ENCODE measurements at regions not wholly inside any gene's neighbourhood (a gene's known extent, or its start where the extent isn't known, plus 50 kb on each side); places are given as distances from the start of the nearest gene placed in this dataset.

- TF ChIP-seq TSHZ2 (CRISPR knock-in tag; IDR thresholded peaks at IDR 0.05) (no peak), ZFP30 (CRISPR knock-in tag; IDR thresholded peaks at IDR 0.05) (no peak), ZFP3 (CRISPR knock-in tag; IDR thresholded peaks at IDR 0.05) (no peak), ESRRG (CRISPR knock-in tag; IDR thresholded peaks at IDR 0.05) (no peak), RARB (CRISPR knock-in tag; IDR thresholded peaks at IDR 0.05) (no peak), BACH2 (CRISPR knock-in tag; IDR thresholded peaks at IDR 0.05; ENCODE audit: borderline replicate concordance) (no peak), ZC3H10 (CRISPR knock-in tag; IDR thresholded peaks at IDR 0.05) (no peak), GLIS3 (CRISPR knock-in tag; IDR thresholded peaks at IDR 0.05) (no peak), PATZ1 (CRISPR knock-in tag; IDR thresholded peaks at IDR 0.05; ENCODE audit: borderline replicate concordance) (no peak), TCF4 (CRISPR knock-in tag; IDR thresholded peaks at IDR 0.05; ENCODE audit: borderline replicate concordance) (no peak), ZNF565 (CRISPR knock-in tag; conservative IDR thresholded peaks at IDR 0.05; ENCODE audit: low read depth) (no peak), PPARA (CRISPR knock-in tag; IDR thresholded peaks at IDR 0.05; ENCODE audit: borderline replicate concordance) (no peak), ISL1 (CRISPR knock-in tag; IDR thresholded peaks at IDR 0.05) (no peak), OSR1 (CRISPR knock-in tag; IDR thresholded peaks at IDR 0.05) (no peak), CSDC2 (CRISPR knock-in tag; IDR thresholded peaks at IDR 0.05) (no peak), POU6F1 (CRISPR knock-in tag; IDR thresholded peaks at IDR 0.05; ENCODE audit: borderline replicate concordance, low read depth) (no peak), SNAI2 (CRISPR knock-in tag; IDR thresholded peaks at IDR 0.05) (no peak), ARNTL (CRISPR knock-in tag; IDR thresholded peaks at IDR 0.05; ENCODE audit: borderline replicate concordance, low read depth) (no peak)
- TF ChIP-seq, protein P1, sequence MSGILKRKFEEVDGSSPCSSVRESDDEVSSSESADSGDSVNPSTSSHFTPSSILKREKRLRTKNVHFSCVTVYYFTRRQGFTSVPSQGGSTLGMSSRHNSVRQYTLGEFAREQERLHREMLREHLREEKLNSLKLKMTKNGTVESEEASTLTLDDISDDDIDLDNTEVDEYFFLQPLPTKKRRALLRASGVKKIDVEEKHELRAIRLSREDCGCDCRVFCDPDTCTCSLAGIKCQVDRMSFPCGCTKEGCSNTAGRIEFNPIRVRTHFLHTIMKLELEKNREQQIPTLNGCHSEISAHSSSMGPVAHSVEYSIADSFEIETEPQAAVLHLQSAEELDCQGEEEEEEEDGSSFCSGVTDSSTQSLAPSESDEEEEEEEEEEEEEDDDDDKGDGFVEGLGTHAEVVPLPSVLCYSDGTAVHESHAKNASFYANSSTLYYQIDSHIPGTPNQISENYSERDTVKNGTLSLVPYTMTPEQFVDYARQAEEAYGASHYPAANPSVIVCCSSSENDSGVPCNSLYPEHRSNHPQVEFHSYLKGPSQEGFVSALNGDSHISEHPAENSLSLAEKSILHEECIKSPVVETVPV (CRISPR knock-in tag; IDR thresholded peaks at IDR 0.05): no peak
These were observed 258.8 kb downstream of the MIAT start for GRCh38 chr22:26916236-26916635.

DNA sequence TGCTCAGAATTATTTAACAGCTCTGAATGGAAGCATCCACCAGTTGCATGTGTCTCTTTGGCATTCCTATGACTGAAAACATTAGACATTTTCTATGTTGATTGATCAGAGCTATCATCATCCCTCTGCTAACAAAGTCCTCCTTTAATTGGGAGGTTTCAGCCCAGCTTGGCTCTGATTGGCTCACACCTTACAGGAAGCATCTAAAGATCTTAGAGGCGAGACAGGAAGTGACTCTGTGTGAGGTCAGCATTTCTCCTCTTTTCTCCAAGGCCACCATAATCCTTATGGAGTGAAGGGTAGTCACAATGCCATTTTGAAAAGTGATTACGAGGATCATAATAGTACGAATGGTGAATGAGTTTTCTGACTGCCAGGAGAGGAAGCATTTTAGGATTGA is 260.8 kb downstream of the MIAT start:
- TF ChIP-seq ARNTL (CRISPR knock-in tag; IDR thresholded peaks at IDR 0.05; ENCODE audit: borderline replicate concordance, low read depth): no peak
- no peak for ATAC-seq

More at GRCh38 chr22:26916236-26916635, 258.8 kb downstream of the MIAT start:
- ATAC-seq: no peak

- ATAC-seq: no peak
- TF ChIP-seq BACH2 (CRISPR knock-in tag; IDR thresholded peaks at IDR 0.05; ENCODE audit: borderline replicate concordance) (no peak), ISL1 (CRISPR knock-in tag; IDR thresholded peaks at IDR 0.05) (no peak), ZFP3 (CRISPR knock-in tag; IDR thresholded peaks at IDR 0.05) (no peak), OSR1 (CRISPR knock-in tag; IDR thresholded peaks at IDR 0.05) (no peak), ARNTL (CRISPR knock-in tag; IDR thresholded peaks at IDR 0.05; ENCODE audit: borderline replicate concordance, low read depth) (no peak), ESRRG (CRISPR knock-in tag; IDR thresholded peaks at IDR 0.05) (no peak), CSDC2 (CRISPR knock-in tag; IDR thresholded peaks at IDR 0.05) (no peak), POU6F1 (CRISPR knock-in tag; IDR thresholded peaks at IDR 0.05; ENCODE audit: borderline replicate concordance, low read depth) (no peak), ZFP30 (CRISPR knock-in tag; IDR thresholded peaks at IDR 0.05) (no peak), ZNF8 (CRISPR knock-in tag; IDR thresholded peaks at IDR 0.05) (no peak), ZNF70 (CRISPR knock-in tag; IDR thresholded peaks at IDR 0.05) (no peak), TOX (CRISPR knock-in tag; IDR thresholded peaks at IDR 0.05; ENCODE audit: borderline replicate concordance) (no peak), ZNF565 (CRISPR knock-in tag; conservative IDR thresholded peaks at IDR 0.05; ENCODE audit: low read depth) (no peak), ZC3H10 (CRISPR knock-in tag; IDR thresholded peaks at IDR 0.05) (no peak), GLIS3 (CRISPR knock-in tag; IDR thresholded peaks at IDR 0.05) (no peak), TSHZ2 (CRISPR knock-in tag; IDR thresholded peaks at IDR 0.05) (no peak), SNAI2 (CRISPR knock-in tag; IDR thresholded peaks at IDR 0.05) (no peak), RARB (CRISPR knock-in tag; IDR thresholded peaks at IDR 0.05) (no peak)
- TF ChIP-seq, protein P1 (CRISPR knock-in tag; IDR thresholded peaks at IDR 0.05): no peak
These were observed 264.3 kb downstream of the MIAT start for GRCh38 chr22:26921726-26922125.
